Hematopoietic multipotent progenitor cell treated with erythropoietin and hydrocortisone succinate and interleukin-3 and kit ligand, for 4 days (in vitro differentiated cells): ENCODE measurements at regions not wholly inside any gene's neighbourhood (a gene's known extent, or its start where the extent isn't known, plus 50 kb on each side); places are given as distances from the start of the nearest gene placed in this dataset.
"Not testable (repeated sequence)": the region's sequence is repeated elsewhere in the genome, so short reads cannot be mapped to it uniquely, and the experiment has no call there.

ENCODE experiments used
- DNase-seq: peaks from one replicate; pipeline ENCODE4 v3.0.0-alpha.2; 2015

- DNase-seq, result no peak
Observed at GRCh38 chrX:112577146-112577545, 102.6 kb downstream of the LHFPL1 start.

- DNase-seq, result no peak
Observed at GRCh38 chrX:112571388-112571787, 108.3 kb downstream of the LHFPL1 start.

GRCh38 chrX:112555831-112556230 lies 123.9 kb downstream of the LHFPL1 start:
- DNase-seq, result no peak

- no peak for DNase-seq
Observed at GRCh38 chrX:112545051-112545450, 134.7 kb downstream of the LHFPL1 start.

- no peak for DNase-seq
Observed at GRCh38 chrX:112536544-112536943, 143.2 kb downstream of the LHFPL1 start.

- DNase-seq, result no peak
Observed at GRCh38 chrX:112527903-112528302, 151.8 kb downstream of the LHFPL1 start.

GRCh38 chrX:112521676-112522075 lies 158.1 kb downstream of the LHFPL1 start:
- no peak for DNase-seq

GRCh38 chrX:112520124-112520523 lies 159.6 kb downstream of the LHFPL1 start:
- DNase-seq, result no peak

GRCh38 chrX:112513154-112513553 lies 166.6 kb downstream of the LHFPL1 start:
- no peak for DNase-seq

GRCh38 chrX:112512509-112512908 lies 167.2 kb downstream of the LHFPL1 start:
- no peak for DNase-seq

- no peak for DNase-seq
Observed at GRCh38 chrX:112510629-112511028, 169.1 kb downstream of the LHFPL1 start.

GRCh38 chrX:112477653-112478052 lies 202.1 kb downstream of the LHFPL1 start:
- no peak for DNase-seq

- DNase-seq, result no peak
Observed at GRCh38 chrX:112473654-112474053, 206.1 kb downstream of the LHFPL1 start.

GRCh38 chrX:112470551-112470950 lies 209.2 kb downstream of the LHFPL1 start:
- DNase-seq, result no peak

GRCh38 chrX:112461949-112462450 lies 217.7 kb downstream of the LHFPL1 start:
- DNase-seq, result not testable (repeated sequence)

GRCh38 chrX:112457788-112458187 lies 221.9 kb downstream of the LHFPL1 start:
- no peak for DNase-seq

- DNase-seq, result no peak
Observed at GRCh38 chrX:112450810-112451209, 228.9 kb downstream of the LHFPL1 start.

GRCh38 chrX:112440277-112440676 lies 239.5 kb downstream of the LHFPL1 start:
- no peak for DNase-seq

GRCh38 chrX:112424166-112424565 lies 255.6 kb downstream of the LHFPL1 start:
- no peak for DNase-seq

- DNase-seq, result no peak
Observed at GRCh38 chrX:112391313-112391712, 288.4 kb downstream of the LHFPL1 start.

- DNase-seq, result peak; percentile 7
Observed at GRCh38 chrX:112381649-112382298, 298.0 kb downstream of the LHFPL1 start.

- DNase-seq, result no peak
Observed at GRCh38 chrX:112380541-112381278, 298.1 kb upstream of the TRPC5 start.

- no peak for DNase-seq
Observed at GRCh38 chrX:112377481-112377880, 294.9 kb upstream of the TRPC5 start.

GRCh38 chrX:112368371-112368770 lies 285.8 kb upstream of the TRPC5 start:
- peak; percentile 2 for DNase-seq
